Subcutaneous abdominal adipose tissue (tissue), 5 donors: ENCODE measurements at regions not wholly inside any gene's neighbourhood (a gene's known extent, or its start where the extent isn't known, plus 50 kb on each side); places are given as distances from the start of the nearest gene placed in this dataset.
"Not testable (repeated sequence)": the region's sequence is repeated elsewhere in the genome, so short reads cannot be mapped to it uniquely, and the experiment has no call there.

Experiments
- H3K27ac ChIP-seq: one replicate; pipeline ENCODE4 v1.7.0; 2013; ENCODE audit warnings: low read depth, mild to moderate bottlenecking, inconsistent platforms, low read length, moderate library complexity
- H3K27me3 ChIP-seq, 5 donors: one replicate each; pipeline ENCODE4 v1.7.0; 2013; ENCODE audit warnings: low read length in 5 of 5, inconsistent platforms in 1 of 5; ENCODE audit not compliant: control insufficient read depth in 5 of 5, insufficient read depth in 4 of 5
- H3K36me3 ChIP-seq, 5 donors: one replicate each; pipeline ENCODE4 v1.7.0; 2013; ENCODE audit warnings: low read length in 5 of 5; ENCODE audit not compliant: control insufficient read depth in 5 of 5, insufficient read depth in 5 of 5
- H3K4me1 ChIP-seq, 5 donors: one replicate each; pipeline ENCODE4 v1.7.0; 2013; ENCODE audit warnings: low read length in 5 of 5, mild to moderate bottlenecking in 3 of 5, moderate library complexity in 1 of 5; ENCODE audit not compliant: control insufficient read depth in 5 of 5, insufficient read depth in 5 of 5
- H3K4me3 ChIP-seq, 5 donors: one replicate each; pipeline ENCODE4 v1.7.0; 2013; ENCODE audit warnings: low read length in 5 of 5, low read depth in 1 of 5
- H3K9ac ChIP-seq, 5 donors: one replicate each; pipeline ENCODE4 v1.7.0; 2013; ENCODE audit warnings: low read length in 5 of 5, mild to moderate bottlenecking in 4 of 5, moderate library complexity in 3 of 5
- H3K9me3 ChIP-seq, 5 donors: one replicate each; pipeline ENCODE4 v1.7.0; 2013; ENCODE audit warnings: low read length in 5 of 5; ENCODE audit not compliant: control insufficient read depth in 5 of 5
- donor health status: healthy.
- donor health status: healthy.
- donor health status: healthy.
- donor health status: healthy.
- donor health status: healthy.

GRCh38 chr2:192411755-192412154 is 217.0 kb upstream of the TMEFF2 start:
- Histone ChIP-seq H3K9ac (no peak overlapping the region), H3K36me3 (no peaks in the 10 kb centered on the region), H3K4me1 (no peaks in the 10 kb centered on the region), H3K9me3 (peaks cover 0 to 12% (median 5%) of the 10 kb centered on the region in 5 donors), H3K4me3 (no peak overlapping the region), H3K27ac (no peak overlapping the region), H3K27me3 (no peaks in the 10 kb centered on the region)

- Histone ChIP-seq H3K4me3 (no peak overlapping the region), H3K4me1 (no peaks in the 10 kb centered on the region), H3K27me3 (no peaks in the 10 kb centered on the region), H3K9me3 (peaks cover 0 to 12% (median 5%) of the 10 kb centered on the region in 5 donors), H3K27ac (no peak overlapping the region), H3K9ac (no peak overlapping the region), H3K36me3 (no peaks in the 10 kb centered on the region)
These were observed 215.6 kb upstream of the TMEFF2 start for GRCh38 chr2:192410319-192410718.

DNA sequence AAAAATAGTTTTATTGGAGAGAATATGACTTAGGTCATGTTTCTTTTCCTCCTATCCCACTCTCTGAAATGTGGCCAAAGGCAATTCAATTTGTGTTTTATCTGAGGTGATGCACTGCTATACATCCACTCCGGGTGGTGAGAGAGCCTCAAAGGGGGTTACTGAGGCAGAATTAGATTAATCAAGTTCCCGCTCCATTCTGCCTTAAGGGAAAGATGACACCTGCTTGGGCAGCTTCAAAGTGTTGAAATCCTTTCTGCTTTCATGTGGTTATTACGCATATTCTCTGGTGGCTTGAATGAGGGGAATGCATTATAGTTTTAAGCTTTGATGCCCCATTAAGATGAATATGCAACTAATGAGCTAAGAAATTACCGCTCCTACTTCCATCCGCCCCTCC is 213.0 kb upstream of the TMEFF2 start:
- H3K4me1 ChIP-seq: no peaks in the 10 kb centered on the region
- no peaks in the 10 kb centered on the region for H3K9me3 ChIP-seq
- H3K27ac ChIP-seq: no peak overlapping the region
- H3K9ac ChIP-seq: no peak overlapping the region
- no peaks in the 10 kb centered on the region for H3K36me3 ChIP-seq
- no peak overlapping the region for H3K4me3 ChIP-seq
- H3K27me3 ChIP-seq: no peaks in the 10 kb centered on the region

GRCh38 chr2:192398236-192398635 is 203.5 kb upstream of the TMEFF2 start:
- no peaks in the 10 kb centered on the region for H3K9me3 ChIP-seq
- H3K27me3 ChIP-seq: no peaks in the 10 kb centered on the region
- H3K4me1 ChIP-seq: no peaks in the 10 kb centered on the region
- H3K9ac ChIP-seq: no peak overlapping the region
- no peak overlapping the region for H3K4me3 ChIP-seq
- no peak overlapping the region for H3K27ac ChIP-seq
- H3K36me3 ChIP-seq: no peaks in the 10 kb centered on the region

DNA sequence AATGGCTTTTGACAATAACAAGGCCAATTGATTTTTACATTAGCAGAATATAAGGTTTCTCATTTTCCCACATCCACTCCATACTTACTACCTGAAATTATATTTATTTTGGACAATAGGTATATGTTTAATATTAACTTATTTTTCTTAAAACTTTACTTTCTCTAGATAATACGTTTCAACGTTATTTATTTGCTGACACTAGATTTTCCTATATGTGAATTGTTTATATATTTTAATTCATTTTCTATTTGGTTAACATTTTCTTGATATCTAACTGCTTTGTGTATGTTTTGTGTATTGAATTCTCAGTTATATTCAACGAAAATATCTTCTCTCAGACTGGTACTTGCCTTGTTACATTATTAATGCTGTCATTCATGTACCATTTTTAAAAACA is 199.9 kb upstream of the TMEFF2 start:
- H3K27ac ChIP-seq: no peak overlapping the region

GRCh38 chr2:192391041-192391440 is 196.3 kb upstream of the TMEFF2 start:
- Histone ChIP-seq H3K4me3 (no peak overlapping the region), H3K9me3 (no peaks in the 10 kb centered on the region), H3K36me3 (no peaks in the 10 kb centered on the region), H3K27me3 (no peaks in the 10 kb centered on the region), H3K4me1 (no peaks in the 10 kb centered on the region), H3K9ac (no peak overlapping the region), H3K27ac (no peak overlapping the region)

More for the DNA sequence above, 199.9 kb upstream of the TMEFF2 start:
- no peak overlapping the region for H3K4me3 ChIP-seq
- no peaks in the 10 kb centered on the region for H3K4me1 ChIP-seq
- H3K27me3 ChIP-seq: no peaks in the 10 kb centered on the region
- no peaks in the 10 kb centered on the region for H3K9me3 ChIP-seq
- H3K36me3 ChIP-seq: no peaks in the 10 kb centered on the region
- H3K9ac ChIP-seq: no peak overlapping the region

DNA sequence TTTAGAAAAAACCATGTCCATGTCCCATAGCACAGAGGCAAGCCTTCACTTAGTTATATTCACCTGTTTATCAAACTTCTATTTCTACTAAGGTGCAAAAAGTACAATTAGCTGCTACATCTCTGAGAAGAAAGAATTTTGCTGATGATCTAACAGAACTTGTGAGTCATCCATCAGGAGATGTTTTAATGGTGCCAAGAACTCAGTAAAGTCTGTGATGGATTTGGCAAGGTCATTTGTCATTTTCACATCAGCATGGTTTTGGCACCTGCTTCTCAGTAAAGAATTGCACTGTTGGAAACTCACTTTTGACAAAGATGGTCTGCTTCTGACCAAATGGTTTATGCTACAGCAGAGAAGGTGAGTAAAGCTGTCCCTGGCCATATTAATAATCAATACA is 195.7 kb upstream of the TMEFF2 start:
- no peak overlapping the region for H3K4me3 ChIP-seq
- H3K27ac ChIP-seq: no peak overlapping the region
- H3K27me3 ChIP-seq: no peaks in the 10 kb centered on the region
- no peaks in the 10 kb centered on the region for H3K36me3 ChIP-seq
- H3K4me1 ChIP-seq: no peaks in the 10 kb centered on the region
- no peaks in the 10 kb centered on the region for H3K9me3 ChIP-seq
- no peak overlapping the region for H3K9ac ChIP-seq

GRCh38 chr2:192384191-192384590 is 189.5 kb upstream of the TMEFF2 start:
- not testable (repeated sequence) for H3K36me3 ChIP-seq

GRCh38 chr2:192381082-192381481 is 186.3 kb upstream of the TMEFF2 start:
- Histone ChIP-seq H3K4me3 (no peak overlapping the region), H3K9me3 (no peaks in the 10 kb centered on the region), H3K4me1 (no peaks in the 10 kb centered on the region), H3K9ac (no peak overlapping the region), H3K36me3 (no peaks in the 10 kb centered on the region), H3K27me3 (no peaks in the 10 kb centered on the region), H3K27ac (no peak overlapping the region)

More at GRCh38 chr2:192384191-192384590, 189.5 kb upstream of the TMEFF2 start:
- H3K27ac ChIP-seq, H3K9ac ChIP-seq, H3K9me3 ChIP-seq, H3K4me1 ChIP-seq, H3K4me3 ChIP-seq, H3K27me3 ChIP-seq: not testable (repeated sequence)

- Histone ChIP-seq H3K27me3 (no peaks in the 10 kb centered on the region), H3K4me3 (no peak overlapping the region), H3K36me3 (no peaks in the 10 kb centered on the region), H3K27ac (no peak overlapping the region), H3K4me1 (no peaks in the 10 kb centered on the region), H3K9ac (no peak overlapping the region), H3K9me3 (no peaks in the 10 kb centered on the region)
These were observed 185.0 kb upstream of the TMEFF2 start for GRCh38 chr2:192379736-192380135.

- H3K27ac ChIP-seq: no peak overlapping the region
- no peaks in the 10 kb centered on the region for H3K9me3 ChIP-seq
- H3K27me3 ChIP-seq: no peaks in the 10 kb centered on the region
- no peaks in the 10 kb centered on the region for H3K4me1 ChIP-seq
- no peak overlapping the region for H3K4me3 ChIP-seq
- no peaks in the 10 kb centered on the region for H3K36me3 ChIP-seq
- no peak overlapping the region for H3K9ac ChIP-seq
These were observed 182.4 kb upstream of the TMEFF2 start for GRCh38 chr2:192377173-192377572.
